ENCODE measurements at regions not wholly inside any gene's neighbourhood (a gene's known extent, or its start where the extent isn't known, plus 50 kb on each side); places are given as distances from the start of the nearest gene placed in this dataset.

GRCh38 chr12:105431537-105432100 is 101.1 kb downstream of the C12orf75 start:
- no peak for TF ChIP-seq CTCF (conservative IDR thresholded peaks at IDR 0.05)

GRCh38 chr12:105433804-105434203 is 103.3 kb downstream of the C12orf75 start:
- H3K27ac ChIP-seq = no peak overlapping the region
- TF ChIP-seq CTCF (conservative IDR thresholded peaks at IDR 0.05) = no peak

More at GRCh38 chr12:105431537-105432100, 101.1 kb downstream of the C12orf75 start:
- no peak overlapping the region for H3K27ac ChIP-seq

- TF ChIP-seq CTCF (conservative IDR thresholded peaks at IDR 0.05) = no peak
- H3K27ac ChIP-seq = no peak overlapping the region
Observed at GRCh38 chr12:105436636-105437035, 106.1 kb downstream of the C12orf75 start.

GRCh38 chr12:105440037-105440664 is 109.7 kb downstream of the C12orf75 start:
- TF ChIP-seq CTCF (conservative IDR thresholded peaks at IDR 0.05) = no peak
- H3K27ac ChIP-seq = no peak overlapping the region

GRCh38 chr12:105443802-105444652 is 113.5 kb downstream of the C12orf75 start:
- no peak overlapping the region for H3K27ac ChIP-seq
- no peak for TF ChIP-seq CTCF (conservative IDR thresholded peaks at IDR 0.05)

- TF ChIP-seq CTCF (conservative IDR thresholded peaks at IDR 0.05) = no peak
Observed at GRCh38 chr12:105444653-105445102, 114.2 kb downstream of the C12orf75 start.

GRCh38 chr12:105445249-105445648 is 114.8 kb downstream of the C12orf75 start:
- TF ChIP-seq CTCF (conservative IDR thresholded peaks at IDR 0.05) = no peak
- 0 out of 2 replicates have a peak overlapping the region, but pooled peaks have one; percentile 18 for H3K27ac ChIP-seq

More at GRCh38 chr12:105444653-105445102, 114.2 kb downstream of the C12orf75 start:
- 0 out of 2 replicates have a peak overlapping the region, but pooled peaks have one; percentile 18 for H3K27ac ChIP-seq

Data from VCaP (cell line).